Osteoblast (primary cell): ENCODE measurements at regions not wholly inside any gene's neighbourhood (a gene's known extent, or its start where the extent isn't known, plus 50 kb on each side); places are given as distances from the start of the nearest gene placed in this dataset.
A peak's percentile ranks its signal among the peaks of the same experiment; 100 is the strongest.

ENCODE experiments used
- DNase-seq: peaks from one replicate; pipeline ENCODE4 v3.0.0; 2011; ENCODE audit warnings: low spot score, mixed read lengths; ENCODE audit not compliant: insufficient read length; ENCODE audit errors: missing footprints
- H2AFZ ChIP-seq: 2 replicates; pipeline ENCODE4 v1.6.0; 2011; ENCODE audit warnings: mild to moderate bottlenecking, low read length
- H3K27ac ChIP-seq: 2 replicates; pipeline ENCODE4 v1.5.1; 2011; ENCODE audit warnings: mild to moderate bottlenecking, low read depth, low read length, moderate library complexity
- H3K27me3 ChIP-seq: 2 replicates; pipeline ENCODE4 v1.6.0; 2012; ENCODE audit warnings: mild to moderate bottlenecking, control low read depth, inconsistent platforms, low read length, moderate library complexity; ENCODE audit not compliant: insufficient read depth
- H3K36me3 ChIP-seq: 2 replicates; pipeline ENCODE4 v1.5.1; 2011; ENCODE audit warnings: mild to moderate bottlenecking, low read length, control low read depth, moderate library complexity; ENCODE audit not compliant: insufficient read depth
- H3K4me1 ChIP-seq: 2 replicates; pipeline ENCODE4 v1.5.1; 2011; ENCODE audit warnings: mild to moderate bottlenecking, low read length, control low read depth, moderate library complexity; ENCODE audit not compliant: insufficient read depth
- H3K4me2 ChIP-seq: 2 replicates; pipeline ENCODE4 v1.6.0; 2011; ENCODE audit warnings: mild to moderate bottlenecking, low read length; ENCODE audit not compliant: insufficient read depth
- H3K4me3 ChIP-seq: fragments of 200-600 bp; sonication (generic); 3 replicates; pipeline ENCODE4 v1.5.1; 2012; ENCODE audit warnings: mild to moderate bottlenecking, low read length, inconsistent platforms; ENCODE audit not compliant: insufficient read depth
- H3K79me2 ChIP-seq: 2 replicates; pipeline ENCODE4 v1.6.0; 2012; ENCODE audit warnings: mild to moderate bottlenecking, low read length, control low read depth, inconsistent platforms; ENCODE audit not compliant: insufficient read depth
- H3K9me3 ChIP-seq: 2 replicates; pipeline ENCODE4 v1.5.1; 2011; ENCODE audit warnings: low read depth, low read length, control low read depth
- H4K20me1 ChIP-seq: 2 replicates; pipeline ENCODE4 v1.6.0; 2012; ENCODE audit warnings: mild to moderate bottlenecking, low read length, control low read depth; ENCODE audit not compliant: insufficient read depth
- CTCF ChIP-seq: IDR thresholded peaks from 2 replicates; pipeline ENCODE4 v1.5.1; 2011; ENCODE audit warnings: mild to moderate bottlenecking, low read depth, low read length, moderate library complexity; ENCODE audit errors: extremely low read depth

- no peak overlapping the region for H3K4me2 ChIP-seq
- no peak overlapping the region for H2AFZ ChIP-seq
These were observed 259.2 kb downstream of the TOMM20 start for GRCh38 chr1:234869182-234870019.

GRCh38 chr1:234868296-234869147 lies 258.5 kb upstream of the IRF2BP2 start:
- no peak overlapping the region for H3K4me3 ChIP-seq
- no peak for TF ChIP-seq CTCF
- no peak overlapping the region for H2AFZ ChIP-seq
- no peaks in the 10 kb centered on the region for H3K79me2 ChIP-seq
- H3K36me3 ChIP-seq, result no peaks in the 10 kb centered on the region
- no peak overlapping the region for H3K27ac ChIP-seq
- no peak for DNase-seq
- H4K20me1 ChIP-seq, result no peaks in the 10 kb centered on the region
- H3K4me1 ChIP-seq, result peaks cover 28% of the 10 kb centered on the region
- H3K27me3 ChIP-seq, result no peaks in the 10 kb centered on the region
- H3K9me3 ChIP-seq, result no peaks in the 10 kb centered on the region
- no peak overlapping the region for H3K4me2 ChIP-seq

More at GRCh38 chr1:234869182-234870019, 259.2 kb downstream of the TOMM20 start:
- no peaks in the 10 kb centered on the region for H3K79me2 ChIP-seq
- no peaks in the 10 kb centered on the region for H3K9me3 ChIP-seq
- no peaks in the 10 kb centered on the region for H3K36me3 ChIP-seq
- H4K20me1 ChIP-seq, result no peaks in the 10 kb centered on the region
- no peak overlapping the region for H3K27ac ChIP-seq
- no peak overlapping the region for H3K4me3 ChIP-seq
- H3K27me3 ChIP-seq, result no peaks in the 10 kb centered on the region
- TF ChIP-seq CTCF, result no peak
- no peak for DNase-seq
- H3K4me1 ChIP-seq, result peaks cover 23% of the 10 kb centered on the region

- H3K4me3 ChIP-seq, result no peak overlapping the region
- peaks cover 28% of the 10 kb centered on the region for H3K4me1 ChIP-seq
- DNase-seq, result peak; percentile 93
- H3K79me2 ChIP-seq, result no peaks in the 10 kb centered on the region
- TF ChIP-seq CTCF, result no peak
- no peaks in the 10 kb centered on the region for H4K20me1 ChIP-seq
- H2AFZ ChIP-seq, result peak overlapping the region; percentile 5
- no peaks in the 10 kb centered on the region for H3K36me3 ChIP-seq
- no peaks in the 10 kb centered on the region for H3K27me3 ChIP-seq
- H3K27ac ChIP-seq, result peak overlapping the region; percentile 61
- no peaks in the 10 kb centered on the region for H3K9me3 ChIP-seq
- peak overlapping the region; percentile 15 for H3K4me2 ChIP-seq
These were observed 256.3 kb upstream of the IRF2BP2 start for GRCh38 chr1:234866007-234866866.
